Right lobe of liver (tissue), 6 donors: ENCODE measurements at regions not wholly inside any gene's neighbourhood (a gene's known extent, or its start where the extent isn't known, plus 50 kb on each side); places are given as distances from the start of the nearest gene placed in this dataset.
"Not testable (repeated sequence)": the region's sequence is repeated elsewhere in the genome, so short reads cannot be mapped to it uniquely, and the experiment has no call there.

Experiments
- ATAC-seq, 4 donors: fragments of 200-7000 bp; cut with Tn5 transposase; one replicate each; pipeline ENCODE4 v1.9.1; 2020; ENCODE audit warnings: mild to moderate bottlenecking in 4 of 4, moderate library complexity in 4 of 4
- DNase-seq, 3 donors: peaks; one replicate each; pipeline ENCODE4 v3.0.0-alpha.2; 2020
- H3K27ac ChIP-seq, 3 donors: fragments of 200-600 bp; one replicate each; pipeline ENCODE4 v1.8.0; 2022
- H3K27me3 ChIP-seq, 2 donors: fragments of 200-600 bp; one replicate each; pipeline ENCODE4 v1.8.0; 2022
- H3K36me3 ChIP-seq, 4 donors: fragments of 200-600 bp; sonication (generic) in 1 of 4; one replicate each; pipeline versions ENCODE4 v1.5.1 to v1.8.0; 2017 to 2022; ENCODE audit warnings: control low read depth in 1 of 4
- H3K4me1 ChIP-seq, 4 donors: fragments of 200-600 bp; sonication (generic) in 1 of 4; one replicate each; pipeline versions ENCODE4 v1.5.1 to v1.8.0; 2017 to 2022; ENCODE audit warnings: control low read depth in 1 of 4
- H3K4me3 ChIP-seq, 3 donors: fragments of 200-600 bp; one replicate each; pipeline ENCODE4 v1.8.0; 2022
- H3K9me3 ChIP-seq, 4 donors: fragments of 200-600 bp; sonication (generic) in 1 of 4; one replicate each; pipeline versions ENCODE4 v1.5.1 to v1.8.0; 2017 to 2022; ENCODE audit warnings: control low read depth in 1 of 4
- POLR2A ChIP-seq: fragments of 450-650 bp; IDR thresholded peaks from one replicate; pipeline ENCODE4 v1.6.1; 2017; ENCODE audit warnings: antibody characterized with exemption, mild to moderate bottlenecking
- WGBS: methylation state at CpG from one replicate; pipeline ENCODE4 v1.1.6; 2018; ENCODE audit warnings: low coverage, low lambda C conversion rate; ENCODE audit not compliant: insufficient coverage; ENCODE audit errors: missing lambda C conversion rate; 5-methylcytosine and 5-hydroxymethylcytosine counted together
- intact Hi-C, 2 donors: fragments of 100-400 bp; cut with DNase I; formaldehyde crosslinking; loops; one replicate each; pipeline versions ENCODE4 v1.11.2 to v1.14.1; 2022
- TF ChIP-seq, protein P1 (sequence below), 4 donors: fragments of 200-600 bp in 3 of 4; fragments of 450-650 bp in 1 of 4; IDR thresholded peaks; one replicate each; pipeline versions ENCODE4 v1.5.1 to v1.8.0; 2016 to 2022; ENCODE audit warnings: antibody characterized with exemption in 4 of 4, mild to moderate bottlenecking in 2 of 4
- donor health status: DM: no; HTN: yes; CAD: no.
- donor health status: DM: no; HTN: no; CAD: no.
- donor health status: DM: no; HTN: no; CAD: no.
- donor health status: DM: no; HTN: yes; CAD: no.
- donor health status: DM: no; HTN: yes; CAD: no.

DNA sequence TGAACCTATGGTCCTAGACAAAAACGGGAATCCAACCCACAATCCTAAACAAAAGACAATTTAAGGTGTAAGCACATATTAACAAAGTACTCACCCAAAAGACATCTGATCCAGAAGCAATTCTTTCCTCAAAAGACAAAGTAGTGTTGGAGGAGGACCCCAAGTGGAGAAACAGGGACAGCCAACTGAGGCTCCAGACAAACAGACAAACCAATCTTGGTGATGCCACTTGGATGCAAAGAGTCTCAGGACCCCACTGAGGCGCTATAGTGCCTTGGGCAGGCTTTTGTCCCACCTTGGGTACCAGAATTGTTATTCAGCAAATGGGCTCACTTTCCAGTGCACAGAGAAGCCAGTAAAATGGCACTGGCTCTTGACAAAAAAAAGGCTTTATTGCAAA lies 613.8 kb downstream of the DIPK2A start:
- no peak for DNase-seq

DNA sequence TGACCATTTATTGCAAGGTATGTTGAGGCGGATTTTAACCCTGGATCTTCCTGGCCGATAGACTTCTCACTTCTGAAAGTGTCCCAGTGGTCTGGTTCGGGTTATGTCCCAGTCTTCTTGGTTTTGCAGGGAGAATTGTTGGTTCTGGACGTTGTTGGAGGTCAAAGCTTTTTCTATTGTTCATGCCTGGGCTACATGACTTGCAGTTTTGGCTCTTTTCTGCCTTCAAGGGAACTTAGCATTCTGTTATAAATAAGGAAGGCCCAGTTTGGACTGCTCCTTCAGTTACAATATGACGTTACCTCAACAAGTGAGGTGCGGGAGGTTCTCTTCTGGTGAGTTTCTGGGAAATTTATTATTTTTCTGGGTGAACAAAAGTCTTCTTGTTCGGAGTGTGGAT lies 614.3 kb downstream of the DIPK2A start:
- Histone ChIP-seq H3K4me3 (no peak overlapping the region), H3K27ac (no peak overlapping the region), H3K36me3 (no peaks in the 10 kb centered on the region), H3K27me3 (no peaks in the 10 kb centered on the region), H3K4me1 (no peaks in the 10 kb centered on the region), H3K9me3 (no peaks in the 10 kb centered on the region)
- TF ChIP-seq, protein P1, sequence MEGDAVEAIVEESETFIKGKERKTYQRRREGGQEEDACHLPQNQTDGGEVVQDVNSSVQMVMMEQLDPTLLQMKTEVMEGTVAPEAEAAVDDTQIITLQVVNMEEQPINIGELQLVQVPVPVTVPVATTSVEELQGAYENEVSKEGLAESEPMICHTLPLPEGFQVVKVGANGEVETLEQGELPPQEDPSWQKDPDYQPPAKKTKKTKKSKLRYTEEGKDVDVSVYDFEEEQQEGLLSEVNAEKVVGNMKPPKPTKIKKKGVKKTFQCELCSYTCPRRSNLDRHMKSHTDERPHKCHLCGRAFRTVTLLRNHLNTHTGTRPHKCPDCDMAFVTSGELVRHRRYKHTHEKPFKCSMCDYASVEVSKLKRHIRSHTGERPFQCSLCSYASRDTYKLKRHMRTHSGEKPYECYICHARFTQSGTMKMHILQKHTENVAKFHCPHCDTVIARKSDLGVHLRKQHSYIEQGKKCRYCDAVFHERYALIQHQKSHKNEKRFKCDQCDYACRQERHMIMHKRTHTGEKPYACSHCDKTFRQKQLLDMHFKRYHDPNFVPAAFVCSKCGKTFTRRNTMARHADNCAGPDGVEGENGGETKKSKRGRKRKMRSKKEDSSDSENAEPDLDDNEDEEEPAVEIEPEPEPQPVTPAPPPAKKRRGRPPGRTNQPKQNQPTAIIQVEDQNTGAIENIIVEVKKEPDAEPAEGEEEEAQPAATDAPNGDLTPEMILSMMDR (IDR thresholded peaks at IDR 0.05): no peak
- no peak for TF ChIP-seq POLR2A
- no peak for DNase-seq
- intact Hi-C loops: no loop called here
- 81% methylated on average over 5 of the region's 7 CpGs for WGBS
- no peak for ATAC-seq

More for the DNA sequence above, 613.8 kb downstream of the DIPK2A start:
- no peaks in the 10 kb centered on the region for H3K4me1 ChIP-seq
- ATAC-seq: no peak
- no peaks in the 10 kb centered on the region for H3K27me3 ChIP-seq
- intact Hi-C loops: no loop called here
- no peak overlapping the region for H3K4me3 ChIP-seq
- no peaks in the 10 kb centered on the region for H3K36me3 ChIP-seq
- H3K9me3 ChIP-seq: no peaks in the 10 kb centered on the region
- no peak overlapping the region for H3K27ac ChIP-seq
- TF ChIP-seq, protein P1 (IDR thresholded peaks at IDR 0.05): no peak
- TF ChIP-seq POLR2A: no peak
- 86% methylated on average over 2 of the region's 2 CpGs for WGBS

DNA sequence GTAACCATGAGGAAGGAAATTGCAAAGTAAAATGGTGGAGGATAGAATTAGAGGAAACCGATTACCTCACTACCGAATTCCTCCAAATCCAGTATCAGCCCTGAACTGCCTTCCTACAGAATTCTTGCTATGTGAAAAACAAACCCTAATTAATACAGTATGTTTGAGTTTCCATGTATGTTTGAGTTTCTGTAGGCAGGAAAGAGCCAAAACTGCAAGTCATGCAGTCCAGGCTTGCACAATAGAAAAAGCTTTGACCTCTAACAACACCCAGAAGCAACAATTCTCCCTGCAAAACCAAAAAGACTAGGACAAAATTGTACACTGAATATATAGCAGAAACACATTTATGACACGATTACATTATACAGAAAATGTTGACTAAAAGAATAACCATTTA lies 614.8 kb downstream of the DIPK2A start:
- DNase-seq: no peak
- TF ChIP-seq, protein P1 (IDR thresholded peaks at IDR 0.05): no peak
- TF ChIP-seq POLR2A: no peak

DNA sequence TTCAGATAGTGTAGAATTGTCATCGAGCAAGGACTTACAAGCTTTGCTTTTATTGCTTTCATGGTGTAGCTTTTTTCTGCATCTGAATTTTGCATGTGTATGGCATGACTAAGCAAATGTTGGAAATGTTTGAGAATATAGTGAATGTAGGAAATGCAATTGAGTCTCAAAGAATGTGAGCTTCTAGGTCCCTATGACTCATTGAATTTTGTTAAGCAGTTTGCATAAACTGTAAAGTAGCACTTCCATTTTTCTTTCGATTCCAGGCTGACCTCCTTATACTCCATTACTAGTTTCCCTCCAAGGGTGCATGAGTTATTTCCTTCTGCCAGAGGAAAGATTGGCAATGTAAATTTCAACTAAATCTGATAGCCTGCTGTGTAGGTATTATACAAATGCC lies 619.2 kb downstream of the DIPK2A start:
- Histone ChIP-seq H3K36me3 (no peaks in the 10 kb centered on the region), H3K27ac (no peak overlapping the region), H3K4me1 (no peaks in the 10 kb centered on the region), H3K27me3 (no peaks in the 10 kb centered on the region), H3K4me3 (no peak overlapping the region), H3K9me3 (no peaks in the 10 kb centered on the region)
- intact Hi-C loops: no loop called here
- ATAC-seq: no peak
- no peak for DNase-seq
- no peak for TF ChIP-seq POLR2A
- TF ChIP-seq, protein P1 (IDR thresholded peaks at IDR 0.05): no peak
- 76% methylated on average over 2 of the region's 2 CpGs for WGBS

More for the DNA sequence above, 614.8 kb downstream of the DIPK2A start:
- Histone ChIP-seq H3K27ac (no peak overlapping the region), H3K4me3 (no peak overlapping the region), H3K36me3 (no peaks in the 10 kb centered on the region), H3K9me3 (no peaks in the 10 kb centered on the region), H3K4me1 (no peaks in the 10 kb centered on the region), H3K27me3 (no peaks in the 10 kb centered on the region)
- peak in 2 of 4 donors; percentile 47 to 67 for ATAC-seq
- 74% methylated on average over 3 of the region's 3 CpGs for WGBS
- intact Hi-C loops: no loop called here

DNA sequence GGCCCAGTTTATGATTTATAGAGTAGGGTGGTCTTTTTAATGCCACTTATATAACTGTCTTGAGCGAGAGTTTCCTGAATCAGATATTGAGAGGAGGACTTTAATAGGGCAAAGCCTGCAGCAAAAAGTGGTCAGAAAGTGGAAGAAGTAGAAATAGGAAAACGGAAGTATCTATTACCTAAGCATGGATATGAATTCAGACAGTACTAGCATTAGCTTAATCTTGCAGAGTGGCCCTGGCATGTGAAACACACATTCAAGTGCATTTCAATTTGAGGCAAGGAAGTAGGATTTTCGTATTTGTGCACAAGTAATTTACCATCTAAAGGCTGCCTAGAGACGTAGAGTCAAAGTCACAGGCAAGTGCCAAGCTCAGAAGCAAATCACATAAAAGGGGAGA lies 622.3 kb downstream of the DIPK2A start:
- H3K9me3 ChIP-seq: no peaks in the 10 kb centered on the region
- no peaks in the 10 kb centered on the region for H3K27me3 ChIP-seq
- H3K36me3 ChIP-seq: no peaks in the 10 kb centered on the region
- ATAC-seq (no peak), DNase-seq (no peak)
- intact Hi-C loops: no loop called here
- no peak for TF ChIP-seq POLR2A
- TF ChIP-seq, protein P1 (IDR thresholded peaks at IDR 0.05): no peak
- H3K4me3 ChIP-seq: no peak overlapping the region
- no peaks in the 10 kb centered on the region for H3K4me1 ChIP-seq
- WGBS: 60% methylated on average over 4 of the region's 4 CpGs
- no peak overlapping the region for H3K27ac ChIP-seq

DNA sequence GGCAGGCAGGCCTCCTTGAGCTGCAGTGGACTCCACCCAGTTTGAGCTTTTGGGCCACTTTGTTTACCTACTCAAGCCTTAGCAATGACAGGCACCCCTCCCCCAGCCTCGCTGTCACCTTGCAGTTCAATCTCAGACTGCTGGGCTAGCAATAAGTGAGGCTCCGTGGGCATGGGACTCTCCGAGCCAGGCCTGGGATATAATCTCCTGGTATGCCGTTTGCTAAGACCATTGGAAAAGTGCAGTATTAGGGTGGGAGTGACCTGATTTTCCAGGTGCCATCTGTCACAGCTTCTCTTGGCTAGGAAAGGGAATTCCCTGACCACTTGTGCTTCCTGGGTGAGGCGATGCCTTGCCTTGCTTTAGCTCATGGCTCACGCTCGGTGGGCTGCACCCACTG lies 648.6 kb downstream of the DIPK2A start:
- intact Hi-C loops, H3K36me3 ChIP-seq, ATAC-seq, H3K27me3 ChIP-seq, DNase-seq, H3K4me3 ChIP-seq, H3K27ac ChIP-seq, H3K9me3 ChIP-seq, H3K4me1 ChIP-seq: not testable (repeated sequence)
- 50% methylated on average over 4 of the region's 7 CpGs for WGBS
